Glomerular visceral epithelial cell (primary cell): ENCODE measurements at regions not wholly inside any gene's neighbourhood (a gene's known extent, or its start where the extent isn't known, plus 50 kb on each side); places are given as distances from the start of the nearest gene placed in this dataset.
A peak's percentile ranks its signal among the peaks of the same experiment; 100 is the strongest.

Source experiments
- DNase-seq: peaks from one replicate; pipeline ENCODE4 v3.0.0-alpha.2; 2016; ENCODE audit errors: extremely low spot score

GRCh38 chr4:1511441-1512041, 105.3 kb upstream of the NKX1-1 start:
- peak; percentile 13 for DNase-seq

DNA sequence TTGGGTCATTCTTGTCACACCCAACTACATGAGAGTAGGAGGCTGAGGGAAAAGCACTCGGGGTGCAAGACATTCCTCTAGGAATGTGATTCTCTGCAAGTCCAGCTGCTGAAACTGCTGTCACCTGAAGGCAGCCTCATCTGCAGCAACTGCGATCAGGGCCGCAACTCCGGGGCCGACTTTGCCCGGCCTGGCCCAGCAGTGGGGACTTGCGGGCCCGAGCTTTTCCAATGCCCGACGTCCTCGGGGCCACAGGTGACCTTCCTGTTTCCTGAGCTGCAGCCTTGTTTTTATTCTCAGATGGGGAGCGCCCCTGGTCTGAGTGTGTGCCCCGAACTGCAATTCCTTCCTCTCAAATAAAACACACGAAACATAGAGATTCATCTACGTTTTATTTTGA, 104.7 kb upstream of the NKX1-1 start:
- DNase-seq: no peak

DNA sequence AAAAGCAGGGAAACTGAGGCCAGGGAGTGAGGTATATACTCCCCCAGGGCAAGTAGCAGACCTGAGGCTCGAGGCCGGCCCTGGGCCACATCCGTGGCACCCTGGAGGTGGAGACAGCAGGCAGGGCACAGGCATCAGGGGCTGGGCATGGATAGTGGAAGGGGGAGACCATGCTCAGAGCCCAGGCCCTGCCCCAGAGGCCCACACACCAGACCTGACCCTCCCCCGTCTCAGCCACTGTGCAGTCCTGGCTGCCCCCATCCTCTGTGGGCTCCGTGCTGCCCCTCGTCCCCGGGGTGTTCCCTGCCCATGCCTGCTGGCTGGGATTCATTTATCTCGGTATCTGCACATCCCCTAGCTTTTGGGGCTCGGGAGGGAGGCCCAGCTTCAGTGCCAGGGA, 103.1 kb upstream of the NKX1-1 start:
- DNase-seq: no peak

GRCh38 chr4:1508161-1509160, 102.2 kb upstream of the NKX1-1 start:
- DNase-seq: no peak

DNA sequence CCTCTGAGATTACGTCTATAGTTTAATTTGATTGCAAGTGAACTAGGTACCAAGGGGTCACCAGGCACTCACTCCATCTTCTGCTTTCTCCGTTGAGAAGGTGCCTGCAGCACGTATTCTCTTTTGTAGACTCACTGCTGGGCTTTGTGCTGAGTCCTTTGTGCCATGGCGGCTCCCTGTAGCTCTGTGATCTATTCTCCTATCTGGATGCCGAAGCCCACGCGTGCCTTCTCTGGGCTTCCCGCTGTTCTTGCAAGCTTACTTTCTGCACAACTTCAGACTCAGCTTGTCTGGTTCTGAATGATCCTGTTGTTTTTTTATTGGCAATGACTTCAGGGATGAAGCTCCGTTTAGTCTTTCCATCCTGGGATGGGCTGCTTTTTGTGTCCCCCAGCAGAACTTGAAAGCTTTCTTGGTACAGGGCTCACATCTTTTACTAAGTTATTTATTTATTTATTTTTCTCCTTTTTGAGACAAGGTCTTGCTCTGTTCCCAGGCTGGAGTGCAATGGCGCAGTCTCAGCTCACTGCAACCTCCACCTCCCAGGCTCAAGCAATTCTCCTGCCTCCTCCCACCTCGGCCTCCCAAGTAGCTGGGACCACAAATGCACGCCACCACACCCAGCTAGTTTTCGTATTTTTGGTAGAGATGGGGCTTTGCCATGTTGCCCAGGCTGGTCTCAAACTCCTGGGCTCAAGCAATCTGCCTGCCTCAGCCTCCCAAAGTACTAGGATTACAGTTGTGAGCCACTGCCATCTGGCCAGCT, 100.9 kb upstream of the NKX1-1 start:
- no peak for DNase-seq

GRCh38 chr4:1505511-1506460, 99.5 kb upstream of the NKX1-1 start:
- DNase-seq: no peak

DNA sequence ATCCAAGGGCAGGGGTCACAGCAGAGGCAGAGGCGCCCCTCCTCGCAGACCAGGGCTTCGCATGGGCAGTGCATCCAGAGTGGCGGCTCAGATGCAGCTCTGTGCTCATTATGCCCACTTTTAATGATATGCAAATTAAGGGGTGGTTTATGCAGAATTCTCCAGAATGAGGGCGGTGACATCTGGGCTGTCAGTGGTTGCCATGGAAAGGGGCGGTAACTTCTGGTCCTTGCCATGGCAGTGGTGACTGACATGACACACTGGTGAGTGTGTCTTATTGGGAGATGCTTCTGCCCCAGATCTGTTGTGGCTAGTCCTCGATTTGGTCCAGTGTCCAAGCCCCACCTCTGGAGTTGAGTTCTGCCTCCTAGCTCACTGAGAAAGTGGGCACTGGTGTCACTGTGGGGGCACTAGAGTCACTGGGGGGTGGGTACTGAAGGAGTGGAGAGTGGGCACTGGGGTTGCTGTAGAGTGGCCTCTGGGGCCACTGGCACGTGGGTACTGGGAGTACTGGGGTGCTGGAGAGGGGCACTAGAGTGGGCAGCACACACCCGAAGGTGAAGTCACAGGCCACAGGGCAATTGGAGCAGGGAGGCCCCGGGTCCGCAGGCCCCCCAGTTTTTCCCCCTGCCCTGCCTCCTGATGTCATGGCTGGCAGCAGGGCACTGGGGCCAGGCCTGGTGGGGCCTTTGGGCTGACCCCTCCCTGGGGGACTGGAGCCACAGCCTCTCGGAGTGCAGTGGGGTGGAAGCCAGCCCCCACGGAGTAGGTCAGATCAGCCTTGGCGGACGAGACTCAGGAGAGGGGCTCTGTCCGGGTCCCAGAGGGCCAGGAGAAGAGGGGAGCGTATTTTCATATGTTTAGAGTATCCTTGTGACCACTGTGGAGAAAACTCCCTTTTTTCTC, 98.6 kb upstream of the NKX1-1 start:
- DNase-seq: no peak

DNA sequence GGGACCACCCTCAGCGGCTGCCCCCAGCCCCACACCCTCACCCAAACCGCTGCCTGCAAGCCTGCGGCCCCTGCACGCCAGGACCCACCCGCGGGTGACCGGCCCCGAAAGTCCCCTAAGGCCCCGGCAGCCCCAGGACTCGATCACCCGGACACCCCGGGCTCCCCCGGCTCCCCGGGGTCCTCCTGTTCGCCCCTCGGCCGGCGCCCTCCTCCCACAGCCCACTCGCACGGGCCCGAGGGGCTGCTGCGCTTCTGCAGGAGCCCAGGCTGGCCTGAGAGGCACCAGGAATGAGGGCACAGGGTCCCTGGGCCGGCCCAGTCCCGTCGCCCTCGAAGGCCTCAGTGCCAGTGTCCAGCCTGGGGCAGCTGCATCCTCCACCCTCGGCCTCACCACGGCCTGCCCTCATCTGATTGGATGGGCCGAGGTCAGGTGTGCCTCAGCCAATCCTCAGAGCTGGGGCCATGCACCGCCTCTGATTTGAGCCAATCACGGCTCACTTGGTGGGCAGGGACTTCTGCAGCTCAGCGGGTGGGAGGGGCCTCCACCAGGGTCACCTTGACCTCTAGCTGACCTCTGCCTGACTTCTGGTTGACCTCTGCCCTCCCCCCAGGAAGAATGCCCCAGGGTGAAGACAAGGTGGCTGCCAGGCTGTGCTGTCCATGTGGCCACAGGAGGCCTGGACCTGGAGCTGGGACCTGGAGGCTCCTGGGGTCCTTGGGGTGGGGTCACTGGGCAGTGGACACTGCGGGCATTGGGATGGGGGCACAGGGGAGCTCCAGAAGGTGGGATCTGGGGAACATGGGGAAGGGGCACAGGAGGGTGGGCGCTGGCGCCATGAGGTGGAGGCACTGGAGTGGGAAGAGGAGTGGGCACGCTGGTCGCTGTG, 97.6 kb upstream of the NKX1-1 start:
- DNase-seq: no peak

DNA sequence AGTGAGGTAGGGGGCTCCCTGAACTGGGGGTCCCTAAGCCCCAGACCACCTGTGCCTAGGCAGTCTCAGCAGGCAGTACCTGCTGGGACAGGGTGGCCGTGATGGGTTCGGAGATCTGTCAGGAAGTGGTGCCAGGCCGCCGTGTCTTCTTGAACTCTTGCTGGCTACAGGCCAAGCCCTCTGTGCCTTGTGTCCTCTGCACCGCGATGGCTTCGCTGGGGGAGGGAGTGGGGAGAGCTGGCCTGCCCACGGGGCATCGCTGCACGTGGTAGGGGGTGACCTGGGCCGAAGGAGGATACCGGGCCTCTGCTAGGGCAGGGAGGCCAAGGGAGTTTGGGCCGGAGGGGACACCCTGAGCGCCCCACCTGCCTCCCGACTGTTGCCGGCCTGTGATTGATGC, 96.7 kb upstream of the NKX1-1 start:
- no peak for DNase-seq

DNA sequence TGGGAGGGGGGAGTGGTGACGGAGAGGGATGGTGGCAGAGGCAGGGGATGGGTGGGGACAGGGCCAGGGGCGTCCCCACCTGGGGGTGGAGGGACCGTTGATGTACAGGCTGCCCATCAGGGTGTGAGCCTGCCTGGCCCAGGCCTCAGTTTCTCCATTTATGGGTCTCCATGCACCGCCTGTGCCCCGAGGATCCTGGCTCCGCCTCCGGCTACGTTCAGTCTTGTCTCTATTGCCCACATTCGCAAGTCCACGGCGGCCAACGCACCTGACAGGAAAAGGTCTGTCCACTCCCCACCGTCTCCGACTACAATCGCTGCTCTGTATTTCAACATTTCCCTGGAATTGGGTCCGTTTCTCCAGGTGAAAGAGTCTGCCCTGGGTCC, 96.3 kb upstream of the NKX1-1 start:
- DNase-seq: no peak

DNA sequence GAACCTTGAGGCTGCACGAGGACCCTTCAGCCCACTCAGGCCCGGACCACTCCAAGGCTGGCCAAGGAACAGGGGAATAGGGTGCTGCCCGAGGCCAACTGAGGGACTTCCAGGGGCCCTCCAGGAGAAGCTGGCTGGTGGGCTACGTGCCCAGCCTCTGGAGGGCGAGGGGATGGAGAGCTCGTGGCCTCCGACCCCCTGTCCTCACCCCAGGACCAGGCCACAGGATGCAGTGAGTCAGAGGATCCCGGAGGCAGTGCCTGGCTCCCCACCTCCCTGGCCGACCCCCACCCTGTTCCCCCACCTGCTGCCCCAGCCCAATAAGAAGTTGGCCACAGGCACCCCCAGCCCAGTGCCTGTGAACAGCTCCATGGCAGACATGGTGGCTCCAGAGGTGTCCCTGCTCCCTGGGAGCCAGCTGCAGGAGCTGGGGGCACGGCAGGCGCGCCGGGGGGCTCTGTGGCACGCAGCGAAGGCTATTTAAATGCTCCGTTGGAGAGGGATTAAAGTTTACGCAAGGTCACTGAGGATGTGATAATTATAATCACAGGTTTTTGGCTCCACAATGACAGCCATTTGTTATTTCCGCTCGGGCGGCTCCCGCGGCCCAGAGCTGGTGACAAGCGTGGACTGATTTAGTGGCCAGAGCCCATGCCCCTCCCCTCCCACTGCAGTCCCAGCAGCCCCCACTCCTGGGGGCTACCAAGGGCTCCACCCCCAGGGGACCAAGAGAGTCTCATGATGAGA, 95.7 kb upstream of the NKX1-1 start:
- DNase-seq: no peak

DNA sequence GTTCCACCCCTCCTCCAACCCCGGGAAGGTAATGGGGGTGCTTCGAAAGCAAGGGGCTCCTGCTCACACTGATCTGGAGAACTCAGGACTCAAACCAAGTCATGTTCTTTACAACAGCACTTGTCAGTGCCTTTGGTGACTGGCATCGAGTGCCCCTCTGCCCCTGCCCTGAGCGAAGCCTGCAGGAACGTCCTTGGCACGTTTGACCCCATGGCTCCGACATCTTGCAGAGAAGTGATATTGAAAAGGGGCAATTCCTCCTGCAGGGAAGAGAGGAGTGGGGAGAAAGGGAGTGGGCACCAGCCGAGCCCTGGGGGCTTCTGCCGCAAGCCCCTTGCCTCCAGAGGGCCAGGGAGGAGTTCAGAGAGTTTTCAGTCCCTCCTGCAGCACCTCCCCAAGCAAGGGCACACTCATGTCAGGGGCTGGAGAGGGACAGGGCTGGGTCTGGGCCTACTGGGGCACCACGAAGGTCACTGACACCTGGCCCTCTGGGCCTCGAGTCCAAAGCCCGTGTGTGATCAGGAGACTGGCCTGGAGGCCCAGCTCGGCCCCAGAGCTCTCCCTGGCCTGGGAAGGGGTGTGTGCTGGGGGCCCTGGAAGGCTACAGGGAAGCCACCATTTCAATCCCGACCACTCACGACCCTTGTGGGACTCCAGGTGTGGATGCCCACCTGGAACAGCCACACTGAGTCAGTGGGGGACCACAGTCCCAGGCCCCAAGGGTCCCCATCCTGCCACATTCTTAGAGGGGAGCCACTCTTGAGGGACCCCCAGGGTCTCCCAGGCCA, 94.9 kb upstream of the NKX1-1 start:
- DNase-seq: no peak

DNA sequence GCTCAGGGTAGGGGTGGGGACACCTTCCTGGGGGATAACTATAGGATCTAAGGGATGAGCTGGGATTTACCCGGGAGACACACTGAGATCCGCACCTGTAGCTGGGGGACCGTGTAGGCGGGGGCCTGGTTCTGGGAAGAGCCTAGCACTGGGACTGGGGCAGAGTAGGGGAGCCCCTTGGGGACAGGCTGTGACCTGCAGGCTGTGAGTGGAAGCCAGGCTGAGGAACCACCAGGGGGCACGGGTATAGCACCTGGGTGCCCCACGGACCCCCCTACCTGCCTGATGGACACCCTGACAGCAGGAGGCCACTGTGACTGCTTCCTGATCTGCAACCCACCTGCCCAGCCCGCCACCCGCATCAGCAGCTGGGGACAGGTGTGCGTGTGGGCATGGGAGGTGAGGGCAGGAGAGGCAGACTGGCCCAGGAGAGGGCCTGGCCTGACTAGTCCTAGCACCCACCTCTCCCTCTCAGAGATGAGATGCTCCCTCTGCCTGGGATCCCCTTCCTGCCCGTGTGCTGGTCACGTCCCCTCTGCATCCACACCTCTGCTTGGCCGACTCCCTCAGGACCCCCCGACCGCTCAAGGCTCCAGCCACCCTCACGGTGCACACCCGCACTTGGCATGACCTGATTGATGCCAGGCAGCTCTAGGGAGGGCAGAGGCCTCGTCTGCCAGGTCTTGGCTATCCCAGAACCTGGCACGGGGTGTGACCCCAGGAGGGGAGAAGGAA, 94.2 kb upstream of the NKX1-1 start:
- DNase-seq: no peak

GRCh38 chr4:1499465-1499864, 93.2 kb upstream of the NKX1-1 start:
- no peak for DNase-seq

DNA sequence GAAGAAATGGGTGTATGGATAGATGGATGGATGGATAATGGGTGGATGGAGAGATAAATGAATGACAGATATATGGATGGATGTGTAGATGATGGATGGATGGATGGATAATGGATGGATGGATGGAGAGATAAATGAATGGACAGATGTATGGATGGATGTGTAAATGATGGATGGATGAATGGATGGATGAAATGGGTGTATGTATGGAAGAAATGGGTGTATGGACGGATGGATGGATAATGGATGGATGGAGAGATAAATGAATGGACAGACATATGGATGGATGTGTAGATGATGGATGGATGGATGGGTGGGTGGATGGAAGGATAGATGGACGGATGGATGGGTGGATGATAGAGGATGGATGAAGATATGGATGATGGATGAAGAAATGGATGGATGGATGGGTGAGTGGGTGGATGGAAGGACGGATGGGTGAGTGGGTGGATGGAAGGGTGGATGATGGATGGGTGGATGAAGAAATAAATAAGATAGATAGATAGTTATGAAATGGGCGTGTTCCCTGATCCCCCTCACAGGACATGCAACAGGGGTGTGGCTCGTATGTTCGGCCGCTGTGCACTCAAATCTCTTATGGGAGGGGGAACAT, 91.1 kb upstream of the NKX1-1 start:
- no peak for DNase-seq

DNA sequence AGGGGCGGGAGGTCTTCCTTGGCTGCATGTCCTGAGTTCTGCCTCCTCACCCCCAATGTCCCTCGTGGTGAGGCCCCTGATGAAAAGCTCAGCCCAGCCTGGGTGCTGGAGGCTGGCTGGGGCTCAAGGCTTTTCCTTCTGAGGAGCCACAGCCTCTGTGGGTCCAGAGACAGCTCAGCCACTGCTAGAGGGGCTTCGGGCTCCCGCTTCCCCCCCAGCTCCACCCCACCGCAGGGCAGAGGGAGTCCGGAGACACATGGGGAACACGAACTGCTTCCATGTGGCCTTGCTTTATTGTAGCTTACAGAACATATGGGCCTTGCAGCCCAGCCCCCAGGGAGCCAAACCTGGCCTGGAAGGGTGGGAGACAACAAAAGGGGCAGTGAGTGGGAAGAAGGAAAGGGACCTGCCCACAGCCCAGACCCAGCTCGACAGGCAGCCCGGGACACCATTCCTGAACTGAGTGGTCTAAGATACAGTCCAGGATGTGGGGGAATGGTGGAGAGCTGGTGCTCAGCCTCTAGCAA, 89.9 kb upstream of the NKX1-1 start:
- DNase-seq: no peak
